NCI-H2196 (cell line): ENCODE measurements at regions not wholly inside any gene's neighbourhood (a gene's known extent, or its start where the extent isn't known, plus 50 kb on each side); places are given as distances from the start of the nearest gene placed in this dataset.
A peak's percentile ranks its signal among the peaks of the same experiment; 100 is the strongest.
"Not testable (repeated sequence)": the region's sequence is repeated elsewhere in the genome, so short reads cannot be mapped to it uniquely, and the experiment has no call there.

ENCODE experiments used
- DNase-seq: peaks from one replicate; lab custom pipeline; 2025; ENCODE audit not compliant: unreplicated experiment; lab: John Stamatoyannopoulos, UW

DNA sequence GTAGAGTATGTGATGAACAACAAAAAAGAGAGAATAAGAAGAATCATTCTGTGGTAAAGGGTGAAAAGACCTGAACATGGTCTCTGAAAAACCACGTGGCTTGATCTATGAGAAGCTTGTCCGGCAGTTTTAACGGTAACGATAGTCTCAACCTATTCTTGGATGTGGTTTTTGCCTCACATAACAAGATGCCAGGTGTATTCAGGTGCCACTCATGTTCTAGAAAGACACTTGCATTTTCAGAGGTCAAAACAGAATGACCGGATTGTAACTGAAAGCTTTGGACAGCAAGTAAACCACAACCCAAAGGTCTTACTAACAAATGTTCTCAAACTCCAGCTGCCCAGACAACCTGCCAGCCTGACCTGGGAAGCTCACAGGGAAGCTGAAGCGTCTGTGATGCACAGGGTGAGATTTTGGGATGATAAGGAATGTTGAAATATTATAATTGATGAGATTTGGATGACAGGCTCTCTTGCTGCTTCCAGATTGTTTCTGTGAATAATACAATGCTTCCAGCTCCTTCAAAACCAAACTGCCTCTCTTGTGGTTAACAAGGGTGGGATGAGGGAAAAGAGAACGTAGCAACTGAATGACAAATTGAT lies 137.4 kb upstream of the GRB10 start:
- no peak for DNase-seq

DNA sequence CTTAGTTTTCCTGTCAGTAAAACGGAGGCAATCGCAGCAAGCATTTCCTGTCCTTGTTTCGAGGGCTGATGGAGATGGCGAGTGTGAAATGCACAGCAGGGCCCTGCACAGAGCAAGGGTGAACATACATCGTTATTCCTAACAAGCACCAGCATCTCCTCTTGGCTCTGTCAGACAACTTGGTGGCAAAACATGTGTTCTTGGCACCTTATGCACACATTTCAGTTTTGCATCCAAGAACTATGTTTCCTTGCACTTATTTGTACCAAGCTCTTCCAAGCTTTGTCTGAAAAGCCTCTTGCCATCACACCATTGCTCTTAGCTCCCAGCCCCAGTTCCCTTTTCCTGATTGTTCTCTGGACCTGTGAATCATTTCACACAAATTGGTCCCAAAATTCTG lies 132.9 kb upstream of the GRB10 start:
- no peak for DNase-seq

DNA sequence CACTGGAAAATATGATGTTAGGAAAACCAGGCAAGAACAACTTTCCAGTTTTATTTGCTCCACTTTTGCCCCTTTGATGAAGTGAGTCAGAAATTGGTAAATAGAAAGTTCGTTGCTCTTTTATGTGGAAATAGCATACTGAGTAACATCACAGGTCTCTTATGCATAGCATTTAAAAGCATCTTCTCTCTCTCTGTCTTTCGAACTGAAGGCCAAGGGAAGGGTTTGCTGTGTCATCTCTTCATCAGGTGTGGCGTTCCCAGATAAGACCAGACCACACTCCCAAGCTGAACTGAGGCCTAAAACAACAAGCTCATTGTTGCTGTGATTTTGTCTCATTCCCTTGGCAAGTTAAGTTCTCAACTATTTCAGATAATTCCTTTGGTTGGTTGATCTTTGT lies 131.8 kb upstream of the GRB10 start:
- DNase-seq, result no peak

DNA sequence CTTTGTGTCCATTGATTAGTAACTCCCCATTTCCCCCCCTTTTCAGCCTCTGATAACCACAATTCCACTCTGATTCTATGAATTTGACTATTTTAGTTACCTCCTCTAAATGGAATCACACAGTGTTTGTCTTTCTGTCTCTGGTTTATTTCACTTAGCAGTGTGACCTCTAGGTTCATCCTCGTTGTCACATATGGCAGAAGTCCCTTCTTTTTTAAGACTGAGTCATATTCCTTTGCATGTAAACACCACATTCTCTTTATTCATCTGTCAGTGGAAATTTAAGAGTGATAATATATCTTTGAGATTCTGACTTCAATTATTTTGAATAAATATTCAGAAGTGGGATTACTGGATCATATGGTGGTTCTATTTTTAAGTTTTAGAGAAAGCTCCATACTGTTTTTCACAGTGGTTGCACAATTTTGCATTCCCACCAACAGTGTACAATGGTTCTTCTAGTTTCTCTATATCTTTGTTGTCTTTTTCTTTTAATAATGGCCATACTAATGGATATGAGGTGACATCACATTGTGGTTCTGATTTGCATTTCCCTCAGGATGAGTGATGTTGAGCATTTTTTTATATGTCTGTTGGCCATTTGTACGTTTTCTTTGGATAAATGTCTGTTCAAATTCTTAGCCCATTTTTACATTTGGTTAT lies 126.1 kb upstream of the GRB10 start:
- DNase-seq, result no peak

DNA sequence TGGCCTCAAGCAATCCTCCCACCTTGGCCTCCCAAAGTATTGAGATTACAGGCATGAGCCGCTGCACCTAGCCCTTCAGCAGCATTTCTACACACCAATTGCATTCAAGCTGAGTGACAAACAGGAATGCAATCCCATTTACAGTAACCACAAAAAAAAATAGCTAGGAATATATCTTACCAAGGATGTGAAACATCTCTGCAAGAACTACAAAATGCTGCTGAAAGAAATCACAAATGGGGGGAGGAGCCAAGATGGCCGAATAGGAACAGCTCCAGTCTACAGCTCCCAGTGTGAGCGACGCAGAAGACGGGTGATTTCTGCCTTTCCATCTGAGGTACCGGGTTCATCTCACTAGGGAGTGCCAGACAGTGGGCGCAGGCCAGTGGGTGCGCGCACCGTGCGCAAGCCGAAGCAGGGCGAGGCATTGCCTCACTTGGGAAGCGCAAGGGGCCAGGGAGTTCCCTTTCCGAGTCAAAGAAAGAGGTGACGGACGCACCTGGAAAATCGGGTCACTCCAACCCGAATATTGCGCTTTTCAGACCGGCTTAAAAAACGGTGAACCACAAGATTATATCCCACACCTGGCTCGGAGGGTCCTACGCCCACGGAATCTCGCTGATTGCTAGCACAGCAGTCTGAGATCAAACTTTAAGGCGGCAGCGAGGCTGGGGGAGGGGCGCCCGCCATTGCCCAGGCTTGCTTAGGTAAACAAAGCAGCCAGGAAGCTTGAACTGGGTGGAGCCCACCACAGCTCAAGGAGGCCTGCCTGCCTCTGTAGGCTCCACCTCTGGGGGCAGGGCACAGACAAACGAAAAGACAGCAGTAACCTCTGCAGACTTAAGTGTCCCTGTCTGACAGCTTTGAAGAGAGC lies 116.1 kb upstream of the GRB10 start:
- DNase-seq, result not testable (repeated sequence)

DNA sequence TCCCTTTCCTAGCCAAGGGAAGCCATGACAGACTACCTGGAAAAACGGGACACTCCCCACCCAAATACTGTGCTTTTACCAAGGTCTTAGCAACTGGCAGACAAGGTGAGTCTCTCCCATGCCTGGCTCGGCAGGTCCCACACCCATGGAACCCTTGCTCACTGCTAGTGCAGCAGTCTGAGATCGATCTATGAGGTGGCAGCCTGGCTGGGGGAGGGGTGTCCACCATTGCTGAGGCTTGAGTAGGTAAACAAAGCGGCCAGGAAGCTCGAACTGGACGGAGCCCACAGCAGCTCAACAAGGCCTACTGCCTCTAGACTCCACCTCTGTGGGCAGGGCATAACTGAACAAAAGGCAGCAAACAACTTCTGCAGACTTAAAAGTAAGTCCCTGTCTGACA lies 104.4 kb upstream of the GRB10 start:
- not testable (repeated sequence) for DNase-seq

DNA sequence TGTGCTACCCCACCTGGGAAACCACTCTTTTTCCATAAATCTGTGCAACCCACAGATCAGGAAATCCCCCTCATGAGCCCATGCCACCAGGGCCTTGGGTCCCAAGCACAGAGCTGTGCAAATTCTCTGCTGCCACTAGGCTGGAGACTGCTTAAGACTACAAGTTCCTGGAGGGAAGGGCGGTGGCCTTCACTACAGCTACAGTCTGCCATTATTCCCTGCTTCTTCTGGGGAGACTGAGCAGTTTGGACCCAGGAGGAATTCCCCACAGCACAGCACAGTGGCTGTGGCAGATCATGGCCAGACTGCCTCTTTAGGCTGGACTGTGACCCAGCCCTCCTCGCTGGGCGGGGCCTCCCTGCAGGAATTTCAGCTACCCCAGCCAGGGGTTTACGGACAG lies 89.7 kb upstream of the GRB10 start:
- DNase-seq, result no peak

DNA sequence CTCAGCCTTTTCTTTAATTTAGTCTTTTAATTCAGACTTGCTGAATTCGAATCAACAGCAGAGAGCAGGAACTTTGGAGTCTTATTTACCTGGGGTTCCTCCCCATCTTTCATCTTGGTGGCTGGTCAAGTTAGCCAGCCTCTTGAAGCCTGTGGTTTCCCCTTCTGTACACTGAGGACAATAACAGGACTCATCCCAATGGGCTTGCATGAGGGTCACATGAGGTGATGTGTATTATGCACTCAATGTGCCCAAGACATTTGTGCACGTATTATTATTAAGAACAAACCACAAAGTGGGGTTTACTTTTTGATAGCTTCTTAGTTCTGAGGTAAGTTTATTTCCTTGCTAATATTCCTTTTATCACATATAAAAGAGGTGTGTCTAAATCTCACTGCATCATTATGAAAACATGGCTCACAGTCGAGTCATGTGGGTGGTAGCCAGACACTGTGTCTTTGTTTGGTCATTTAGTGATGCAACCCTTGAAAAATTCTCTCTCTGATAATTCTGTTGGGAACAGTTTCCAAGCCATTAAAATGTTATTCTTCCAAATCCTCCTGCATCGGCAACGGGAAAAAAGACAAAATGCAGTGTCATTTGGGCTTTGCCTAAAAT lies 86.5 kb upstream of the GRB10 start:
- no peak for DNase-seq

DNA sequence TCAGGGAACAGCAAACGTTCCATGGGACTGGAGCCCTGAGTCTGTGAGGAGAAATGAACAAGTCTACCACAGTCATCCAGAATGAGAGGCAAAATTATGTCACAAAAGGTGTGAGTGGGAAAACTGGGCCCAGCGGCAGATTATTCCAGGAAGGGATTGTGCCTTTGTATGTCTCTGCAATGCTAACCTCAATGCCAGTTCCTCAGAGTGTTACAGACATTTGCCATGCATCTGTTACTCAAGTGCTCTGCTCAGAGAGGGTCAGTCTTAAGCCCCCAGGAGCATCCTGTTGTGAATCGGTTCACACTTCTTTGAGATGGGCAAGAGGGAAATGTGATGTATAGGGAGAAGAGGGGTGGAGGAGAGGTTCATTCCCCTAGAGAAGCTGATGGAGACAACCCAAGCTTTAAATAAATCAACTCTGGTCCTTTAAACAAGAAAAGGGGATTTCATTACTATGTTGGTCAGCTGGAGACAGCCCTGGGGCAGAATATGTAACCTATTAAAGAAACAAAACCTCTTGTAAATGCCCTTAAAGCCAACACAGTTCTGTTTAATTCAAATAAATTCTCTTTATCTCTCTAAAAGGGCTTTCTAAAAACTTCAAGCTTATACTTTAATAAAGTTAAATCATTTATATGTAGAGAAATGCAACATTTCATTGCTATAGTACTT lies 85.9 kb upstream of the GRB10 start:
- no peak for DNase-seq

DNA sequence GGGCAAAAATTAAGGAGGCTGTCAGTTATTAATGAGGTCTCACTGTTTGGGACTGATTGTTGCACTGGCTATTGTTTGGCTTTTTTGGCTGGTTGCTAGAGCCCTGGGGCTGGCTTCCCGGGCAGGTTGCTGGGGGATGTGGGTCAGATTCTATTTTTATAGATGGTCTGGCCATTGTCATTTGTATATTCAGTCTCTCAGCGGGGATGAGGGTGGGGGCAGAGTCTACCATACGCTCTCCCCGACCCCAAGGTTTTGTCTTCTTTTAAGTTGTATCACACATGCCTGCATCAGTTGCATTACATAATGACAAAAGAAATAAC lies 84.3 kb upstream of the GRB10 start:
- DNase-seq, result no peak

DNA sequence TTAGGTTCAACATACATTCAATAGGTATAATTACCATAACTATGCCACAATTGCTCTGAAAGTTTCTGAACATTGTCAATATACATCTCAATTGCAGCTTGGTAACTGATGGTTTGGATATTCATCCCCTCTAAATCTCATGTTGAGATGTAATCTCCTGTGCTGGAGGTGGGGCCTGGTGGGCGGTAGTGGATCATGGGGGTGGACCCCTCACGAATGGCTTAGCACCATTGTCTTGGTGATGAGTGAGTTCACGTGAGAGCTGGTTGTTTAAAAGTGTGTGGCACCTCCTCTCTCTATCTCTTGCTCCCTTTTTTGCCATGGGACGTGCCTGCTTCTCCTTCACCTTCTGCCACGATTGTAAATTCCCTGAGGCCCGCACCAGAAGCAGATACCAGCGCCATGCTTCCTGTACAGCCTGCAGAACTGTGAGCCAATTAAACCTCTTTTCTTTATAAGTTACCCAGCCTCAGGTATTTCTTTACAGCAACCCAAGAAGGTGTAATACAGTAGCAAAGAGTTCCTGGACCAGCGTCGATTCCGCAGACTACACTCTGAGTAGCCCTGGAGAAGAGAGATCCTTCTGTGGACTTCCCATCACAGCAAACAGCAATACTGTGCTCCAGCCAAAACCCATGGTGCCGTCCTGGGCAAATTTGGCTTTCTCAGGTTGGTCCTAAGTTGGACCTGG lies 83.8 kb upstream of the GRB10 start:
- DNase-seq, result no peak

DNA sequence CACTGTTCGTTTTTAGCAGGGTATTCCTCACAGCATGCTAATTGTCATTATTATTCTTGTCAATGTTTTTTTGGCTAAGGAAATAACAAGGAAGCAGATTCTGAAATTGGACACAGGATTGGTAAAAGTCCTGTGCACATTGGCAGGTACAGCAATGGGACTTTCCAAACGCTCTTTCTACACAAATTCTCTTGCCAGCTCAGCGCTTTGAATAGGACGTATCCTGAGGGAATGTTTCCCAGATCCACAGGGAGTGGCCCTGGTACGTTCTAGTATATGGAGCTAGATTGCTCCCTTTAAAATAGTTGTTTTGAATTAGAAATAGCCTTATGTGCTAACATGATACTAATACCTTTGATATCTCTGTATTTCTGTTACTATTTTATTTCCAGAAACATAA lies 82.8 kb upstream of the GRB10 start:
- DNase-seq, result no peak

DNA sequence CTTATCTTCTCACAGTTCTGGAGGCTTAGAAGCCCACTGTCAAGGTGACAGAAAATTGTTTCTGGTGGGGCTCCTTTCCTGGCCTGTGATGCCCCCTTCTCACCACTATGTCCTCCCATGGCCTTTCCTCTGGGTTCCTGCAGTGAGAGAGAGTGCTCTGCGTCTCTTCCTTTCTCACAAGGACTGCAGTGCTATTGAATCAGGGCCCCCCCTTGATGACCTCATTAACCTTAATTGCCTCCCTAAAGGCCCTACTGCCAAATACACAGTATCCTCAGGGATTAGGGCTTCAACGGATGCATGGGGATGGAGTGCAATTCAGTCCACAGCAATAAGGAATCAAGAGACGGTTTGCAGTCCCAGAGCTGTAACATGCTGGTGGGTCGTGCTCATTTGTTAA lies 82.0 kb upstream of the GRB10 start:
- no peak for DNase-seq

DNA sequence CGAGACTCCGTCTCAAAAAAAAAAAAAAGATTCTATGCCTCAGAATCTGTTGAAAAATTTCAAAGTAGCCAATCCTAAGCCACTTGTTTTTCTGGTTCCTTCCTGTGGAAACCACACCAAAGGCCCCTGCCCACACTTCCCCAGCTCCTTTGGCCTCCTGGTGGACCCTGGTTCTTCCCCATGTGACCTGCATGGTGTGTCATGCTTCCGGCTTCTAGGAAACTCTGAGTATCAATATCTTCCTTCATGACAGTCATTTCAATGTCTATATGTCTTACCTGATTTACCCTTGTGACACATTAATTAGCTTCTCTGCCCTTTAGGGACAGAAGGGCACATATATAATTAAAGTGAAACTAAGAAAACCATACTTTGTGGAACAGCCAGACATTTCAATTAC lies 80.4 kb upstream of the GRB10 start:
- no peak for DNase-seq

DNA sequence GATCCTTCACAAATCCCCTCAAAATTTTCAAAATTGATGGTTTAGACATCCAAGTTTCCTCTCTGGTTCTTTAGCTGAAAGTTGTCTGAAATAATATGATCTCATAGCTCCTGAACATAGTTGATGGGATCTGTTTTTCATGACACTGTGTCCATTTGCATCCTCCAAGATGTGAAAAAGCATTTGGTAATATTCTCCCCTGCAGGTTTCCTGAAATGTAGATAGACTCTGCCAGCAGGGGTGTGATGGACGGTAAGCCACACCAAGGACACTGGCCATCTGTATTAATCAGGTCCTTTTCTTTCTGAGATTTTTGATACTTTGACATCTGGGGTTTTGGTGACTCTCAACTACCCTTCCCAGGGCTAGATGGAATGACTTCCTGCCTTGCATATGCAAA lies 79.6 kb upstream of the GRB10 start:
- DNase-seq, result no peak

DNA sequence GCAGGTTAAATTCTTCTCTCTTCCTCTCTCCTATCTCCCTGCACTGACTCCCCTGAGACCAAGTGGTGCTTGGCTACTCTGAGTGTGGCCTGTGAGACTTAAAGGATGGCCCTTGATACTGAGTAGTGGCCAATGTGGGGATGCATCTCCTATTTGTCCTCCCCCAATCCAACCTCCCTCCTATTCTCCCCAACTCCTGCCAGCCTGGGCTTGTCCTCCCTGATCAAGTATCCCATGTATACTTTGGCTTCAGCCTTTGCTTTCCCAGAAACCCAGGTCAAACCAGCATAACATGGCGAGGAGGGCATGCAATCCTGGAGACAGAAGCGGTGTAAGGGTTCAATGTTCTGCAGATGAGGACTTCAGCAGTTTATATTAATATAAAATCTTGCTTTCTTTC lies 77.9 kb upstream of the GRB10 start:
- DNase-seq, result no peak

DNA sequence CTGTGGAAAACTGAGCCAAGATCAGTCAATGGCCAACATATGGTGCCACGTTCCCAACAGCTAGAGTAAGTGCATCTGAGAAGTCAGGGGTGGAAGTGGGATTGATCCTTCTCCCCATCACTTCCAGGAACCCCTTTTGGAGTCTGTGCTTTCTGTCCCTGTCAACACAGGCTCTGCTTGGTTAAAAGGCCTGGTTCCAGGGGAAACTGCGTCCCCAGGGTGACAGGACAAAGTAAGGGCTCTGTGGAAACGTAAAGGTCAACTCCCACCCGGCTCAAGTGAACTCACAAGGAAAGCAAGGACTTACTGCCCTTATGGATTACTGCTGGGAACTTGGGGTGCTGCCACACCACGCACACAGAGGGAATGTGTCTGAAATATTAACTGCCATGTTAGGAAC lies 77.5 kb upstream of the GRB10 start:
- DNase-seq, result no peak

DNA sequence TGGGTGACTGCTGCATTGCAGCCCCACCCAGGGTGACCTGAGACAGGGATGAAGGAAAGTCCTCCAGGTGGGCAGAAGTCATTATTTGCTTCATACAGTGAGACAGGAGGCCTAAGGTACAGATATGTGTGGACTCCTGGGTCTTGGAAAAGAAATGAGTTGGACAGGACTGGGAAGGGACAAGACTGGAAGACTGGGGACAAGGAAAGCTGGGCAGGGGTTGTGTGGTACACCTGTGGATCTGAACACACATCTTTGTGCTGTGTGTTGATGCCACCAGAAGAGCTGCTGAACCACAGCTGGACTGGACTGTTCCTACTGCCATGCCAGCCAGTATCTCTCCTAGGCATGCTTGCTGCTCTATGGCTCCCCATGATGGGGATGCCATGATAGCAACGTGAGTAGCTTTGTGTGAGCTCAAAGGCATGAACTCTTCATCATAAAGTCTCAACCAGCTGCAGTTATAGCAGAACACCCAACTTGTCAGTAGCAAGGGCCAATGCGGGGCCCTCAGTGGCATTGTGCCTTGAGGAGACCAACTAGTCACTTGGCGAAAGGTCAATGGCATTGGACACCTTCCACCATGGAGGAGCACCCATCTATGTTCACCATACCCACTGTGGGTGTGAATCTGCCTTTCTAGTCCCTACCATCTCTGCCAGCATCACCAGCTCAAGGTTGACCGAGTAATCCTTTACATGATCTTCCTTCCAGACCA lies 76.0 kb upstream of the GRB10 start:
- no peak for DNase-seq

DNA sequence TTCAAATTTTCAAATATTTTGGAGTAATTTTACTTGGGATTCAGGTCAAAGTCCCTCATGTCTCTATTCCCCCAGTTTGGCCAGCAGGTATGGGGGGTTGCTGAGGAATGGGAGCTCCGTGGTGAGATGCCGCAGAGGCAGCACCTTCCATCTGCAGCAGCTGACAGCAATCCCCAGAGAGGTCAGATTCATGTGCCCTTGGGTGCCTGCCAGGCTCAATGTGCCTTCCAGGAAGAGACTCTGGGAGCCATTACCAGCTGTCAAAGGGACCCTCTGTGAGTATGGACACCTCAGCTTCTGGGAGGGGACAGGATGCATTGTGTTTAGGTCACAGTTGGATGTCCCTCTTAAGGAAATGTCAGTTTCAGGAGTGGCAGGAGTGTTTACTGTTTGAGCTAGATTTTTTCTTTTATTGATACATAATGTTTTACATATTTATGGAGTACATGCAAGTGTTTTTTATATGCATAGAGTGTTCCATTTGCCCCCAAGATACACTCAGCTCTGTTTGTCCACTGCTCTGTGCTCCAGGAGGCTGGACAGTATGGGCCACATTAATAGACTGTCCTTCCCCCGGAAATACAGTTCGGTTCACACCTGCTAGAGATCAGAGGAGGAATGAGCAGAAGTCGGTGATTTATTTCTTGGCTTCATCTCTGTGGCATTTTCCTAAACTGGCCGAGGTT lies 75.3 kb upstream of the GRB10 start:
- peak; percentile 40 for DNase-seq

DNA sequence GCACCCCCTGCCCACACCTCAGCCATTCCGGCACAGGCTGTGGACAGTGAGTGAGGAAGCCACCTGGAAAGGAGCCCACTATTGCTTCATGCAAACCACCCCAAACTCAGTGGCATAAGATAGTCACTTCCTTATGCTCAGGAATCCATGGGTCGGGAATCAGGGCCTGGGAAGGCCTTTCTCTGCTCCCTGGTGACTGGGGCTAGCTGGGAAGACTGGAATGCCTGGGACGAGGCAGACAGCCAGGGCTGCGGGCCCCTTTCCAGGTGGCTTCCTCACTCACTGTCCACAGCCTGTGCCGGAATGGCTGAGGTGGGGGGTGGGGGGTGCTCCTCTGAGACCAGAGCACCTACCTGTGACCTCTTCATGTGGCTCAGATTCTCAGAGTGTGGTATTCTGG lies 74.1 kb upstream of the GRB10 start:
- DNase-seq, result no peak
